NCI-H446 (cell line): ENCODE measurements at regions not wholly inside any gene's neighbourhood (a gene's known extent, or its start where the extent isn't known, plus 50 kb on each side); places are given as distances from the start of the nearest gene placed in this dataset.
"Not testable (repeated sequence)": the region's sequence is repeated elsewhere in the genome, so short reads cannot be mapped to it uniquely, and the experiment has no call there.

ENCODE experiments used
- DNase-seq, 2 experiments: peaks; one replicate each; lab custom pipeline; 2025; lab: John Stamatoyannopoulos, UW

- DNase-seq: no peak
Measured at GRCh38 chr1:178020968-178021640, 51.2 kb upstream of the SEC16B start.

- DNase-seq: no peak
Measured at GRCh38 chr1:178021950-178022349, 52.1 kb upstream of the SEC16B start.

- no peak for DNase-seq
Measured at GRCh38 chr1:178023181-178023618, 53.3 kb upstream of the SEC16B start.

- no peak for DNase-seq
Measured at GRCh38 chr1:178024504-178024903, 54.6 kb upstream of the SEC16B start.

GRCh38 chr1:178025613-178026356 lies 55.9 kb upstream of the SEC16B start:
- DNase-seq: peak in 1 of 2 experiments; percentile 64

GRCh38 chr1:178028841-178029481 lies 59.1 kb upstream of the SEC16B start:
- DNase-seq: no peak

GRCh38 chr1:178030467-178030866 lies 60.6 kb upstream of the SEC16B start:
- DNase-seq: no peak

- peak; percentile 63 to 94 for DNase-seq
Measured at GRCh38 chr1:178031856-178032320, 62.0 kb upstream of the RASAL2 start.

GRCh38 chr1:178033019-178033418 lies 60.9 kb upstream of the RASAL2 start:
- no peak for DNase-seq

GRCh38 chr1:178034676-178035075 lies 59.2 kb upstream of the RASAL2 start:
- no peak for DNase-seq

- DNase-seq: no peak
Measured at GRCh38 chr1:178036090-178036489, 57.8 kb upstream of the RASAL2 start.

GRCh38 chr1:178037510-178038253 lies 56.2 kb upstream of the RASAL2 start:
- DNase-seq: no peak

- DNase-seq: no peak
Measured at GRCh38 chr1:178038372-178038771, 55.5 kb upstream of the RASAL2 start.

- no peak for DNase-seq
Measured at GRCh38 chr1:178039891-178040290, 54.0 kb upstream of the RASAL2 start.

GRCh38 chr1:178043940-178044339 lies 50.0 kb upstream of the RASAL2 start:
- DNase-seq: not testable (repeated sequence)
